ENCODE measurements at regions not wholly inside any gene's neighbourhood (a gene's known extent, or its start where the extent isn't known, plus 50 kb on each side); places are given as distances from the start of the nearest gene placed in this dataset.

DNA sequence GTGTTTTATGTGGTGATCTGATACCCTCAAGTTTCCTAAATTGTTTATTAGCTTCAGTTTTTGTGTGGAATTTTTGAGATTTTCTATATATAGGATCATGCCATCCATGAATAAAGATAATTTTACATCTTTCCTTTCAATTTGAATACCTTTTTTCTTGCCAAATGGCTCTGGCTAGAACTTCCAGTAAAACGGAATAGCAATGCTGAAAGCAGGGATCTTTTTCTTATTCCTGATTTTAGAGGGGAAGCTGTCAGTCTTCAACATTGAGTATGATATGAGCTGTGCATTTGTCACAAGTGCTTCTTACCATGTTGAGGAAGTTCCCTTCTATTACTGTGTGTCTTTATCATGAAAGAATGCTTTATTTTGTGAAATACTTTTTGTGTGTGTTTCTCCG, 618.8 kb downstream of the FGF9 start:
- no peak for TF ChIP-seq CTCF (IDR thresholded peaks at IDR 0.05; ENCODE audit: insufficient read depth, low read depth, low read length)
- TF ChIP-seq EZH2 (IDR thresholded peaks at IDR 0.05; ENCODE audit: insufficient read depth, low read length), result no peak
